ENCODE measurements at regions not wholly inside any gene's neighbourhood (a gene's known extent, or its start where the extent isn't known, plus 50 kb on each side); places are given as distances from the start of the nearest gene placed in this dataset.

- DNase-seq = peak; percentile 49 to 59
Observed at GRCh38 chr2:144152817-144153271, 367.1 kb downstream of the ZEB2 start.

- DNase-seq = no peak
Observed at GRCh38 chr2:144151851-144152250, 368.1 kb downstream of the ZEB2 start.

GRCh38 chr2:144151405-144151804 lies 368.5 kb downstream of the ZEB2 start:
- DNase-seq = no peak

- no peak for DNase-seq
Observed at GRCh38 chr2:144147356-144147755, 372.6 kb downstream of the ZEB2 start.

GRCh38 chr2:144146876-144147275 lies 373.0 kb downstream of the ZEB2 start:
- no peak for DNase-seq

GRCh38 chr2:144146076-144146475 lies 373.8 kb downstream of the ZEB2 start:
- peak; percentile 33 to 38 for DNase-seq

GRCh38 chr2:144143294-144144151 lies 376.4 kb downstream of the ZEB2 start:
- peak; percentile 65 to 80 for DNase-seq

- peak; percentile 37 to 51 for DNase-seq
Observed at GRCh38 chr2:144140891-144141290, 379.0 kb downstream of the ZEB2 start.

- peak; percentile 29 to 32 for DNase-seq
Observed at GRCh38 chr2:144137705-144138428, 382.1 kb downstream of the ZEB2 start.

- DNase-seq = no peak
Observed at GRCh38 chr2:144137272-144137671, 382.6 kb downstream of the ZEB2 start.

- DNase-seq = no peak
Observed at GRCh38 chr2:144136297-144137010, 383.5 kb downstream of the ZEB2 start.

GRCh38 chr2:144133936-144134665 lies 385.8 kb downstream of the ZEB2 start:
- peak; percentile 72 to 82 for DNase-seq

GRCh38 chr2:144132357-144132756 lies 387.6 kb downstream of the ZEB2 start:
- no peak for DNase-seq

- DNase-seq = no peak
Observed at GRCh38 chr2:144131042-144131441, 388.9 kb downstream of the ZEB2 start.

GRCh38 chr2:144130551-144130950 lies 389.4 kb downstream of the ZEB2 start:
- DNase-seq = no peak

GRCh38 chr2:144128130-144128746 lies 391.7 kb downstream of the ZEB2 start:
- no peak for DNase-seq

- DNase-seq = no peak
Observed at GRCh38 chr2:144127693-144128092, 392.2 kb downstream of the ZEB2 start.

GRCh38 chr2:144126302-144126701 lies 393.6 kb downstream of the ZEB2 start:
- DNase-seq = no peak

GRCh38 chr2:144125751-144126150 lies 394.2 kb downstream of the ZEB2 start:
- DNase-seq = no peak

- DNase-seq = no peak
Observed at GRCh38 chr2:144124882-144125281, 395.0 kb downstream of the ZEB2 start.

GRCh38 chr2:144120487-144120886 lies 399.4 kb downstream of the ZEB2 start:
- no peak for DNase-seq

GRCh38 chr2:144117086-144117485 lies 402.8 kb downstream of the ZEB2 start:
- no peak for DNase-seq

Measured in inflammatory macrophage treated with lipopolysaccharide for 1 hour (primary cell).